HEK293 (cell line): ENCODE measurements at regions not wholly inside any gene's neighbourhood (a gene's known extent, or its start where the extent isn't known, plus 50 kb on each side); places are given as distances from the start of the nearest gene placed in this dataset.

Source experiments
- CTCF ChIA-PET: fragments of 350-600 bp; formaldehyde crosslinking; extraction: SDS; loops from one replicate; lab custom pipeline; 2021; ENCODE audit warnings: antibody characterized with exemption; lab: Yijun Ruan, JAX
- POLR2A ChIA-PET: fragments of 300-600 bp; formaldehyde crosslinking; extraction: SDS; loops from one replicate; lab custom pipeline; 2020; ENCODE audit warnings: antibody characterized with exemption, inconsistent platforms; lab: Yijun Ruan, JAX
- H3K27ac ChIP-seq: fragments of 200-500 bp; sonication (Bioruptor generic); 2 replicates; pipeline ENCODE4 v1.5.1; 2014; ENCODE audit warnings: low read depth, low read length, control low read depth, inconsistent platforms; ENCODE audit errors: extremely low read depth
- H3K36me3 ChIP-seq, 2 experiments: fragments of 200-500 bp in 1 of 2; sonication (Bioruptor generic) in 1 of 2; 1 replicate in 1 of 2; 2 replicates in 1 of 2; pipeline ENCODE4 v1.5.1; 2014 to 2017; ENCODE audit warnings: inconsistent platforms in 2 of 2, low read length in 2 of 2; ENCODE audit not compliant: control insufficient read depth in 2 of 2, insufficient read depth in 1 of 2
- H3K4me1 ChIP-seq: fragments of 200-500 bp; sonication (Bioruptor generic); 2 replicates; pipeline ENCODE4 v1.5.1; 2014; ENCODE audit warnings: mild to moderate bottlenecking, low read length, inconsistent platforms; ENCODE audit not compliant: control insufficient read depth, insufficient read depth
- H3K4me3 ChIP-seq: 2 replicates; pipeline ENCODE4 v1.5.1; 2011; ENCODE audit warnings: low read depth, mild to moderate bottlenecking, control low read depth, low read length, moderate library complexity
- H3K9me3 ChIP-seq: fragments of 200-500 bp; sonication (Bioruptor generic); 2 replicates; pipeline ENCODE4 v1.5.1; 2014; ENCODE audit warnings: low read depth, low read length, inconsistent platforms; ENCODE audit not compliant: control insufficient read depth, insufficient read depth
- GLI2 ChIP-seq: fragments of 450-650 bp; formaldehyde crosslinking; IDR thresholded peaks from 2 replicates; pipeline ENCODE4; 2017; ENCODE audit warnings: missing biosample characterization, missing genetic modification characterization, low read depth, borderline replicate concordance
- KLF10 ChIP-seq: fragments of 450-650 bp; IDR thresholded peaks from 2 replicates; pipeline ENCODE4 v1.5.1; 2018; ENCODE audit warnings: missing biosample characterization, mild to moderate bottlenecking, missing genetic modification characterization
- MYNN ChIP-seq: fragments of 450-650 bp; formaldehyde crosslinking; IDR thresholded peaks from 2 replicates; pipeline ENCODE4 v1.5.1; 2016; ENCODE audit warnings: missing biosample characterization, missing genetic modification characterization, borderline replicate concordance
- OSR2 ChIP-seq: fragments of 450-650 bp; formaldehyde crosslinking; IDR thresholded peaks from 2 replicates; pipeline ENCODE4 v1.5.1; 2016; ENCODE audit warnings: missing biosample characterization, missing genetic modification characterization
- PRDM1 ChIP-seq: fragments of 450-650 bp; formaldehyde crosslinking; IDR thresholded peaks from 2 replicates; pipeline ENCODE4; 2016; ENCODE audit warnings: missing biosample characterization, missing genetic modification characterization
- REPIN1 ChIP-seq: fragments of 450-650 bp; formaldehyde crosslinking; IDR thresholded peaks from 2 replicates; pipeline ENCODE4 v1.5.1; 2017; ENCODE audit warnings: missing biosample characterization, missing genetic modification characterization, low read depth
- WT1 ChIP-seq: fragments of 450-650 bp; formaldehyde crosslinking; IDR thresholded peaks from 2 replicates; pipeline ENCODE4 v1.5.1; 2016; ENCODE audit warnings: missing biosample characterization, missing genetic modification characterization
- ZBTB1 ChIP-seq: fragments of 450-650 bp; formaldehyde crosslinking; IDR thresholded peaks from 2 replicates; pipeline ENCODE4 v1.5.1; 2016; ENCODE audit warnings: missing biosample characterization, missing genetic modification characterization
- ZFP69B ChIP-seq: fragments of 450-650 bp; formaldehyde crosslinking; IDR thresholded peaks from 2 replicates; pipeline ENCODE4 v1.5.1; 2016; ENCODE audit warnings: missing biosample characterization, missing genetic modification characterization
- ZIC2 ChIP-seq: fragments of 450-650 bp; formaldehyde crosslinking; IDR thresholded peaks from 2 replicates; pipeline ENCODE4 v1.5.1; 2016; ENCODE audit warnings: missing biosample characterization, missing genetic modification characterization
- ZNF114 ChIP-seq: fragments of 450-650 bp; formaldehyde crosslinking; IDR thresholded peaks from 2 replicates; pipeline ENCODE4 v1.5.0; 2017; ENCODE audit warnings: missing biosample characterization, missing genetic modification characterization
- ZNF16 ChIP-seq: fragments of 450-650 bp; formaldehyde crosslinking; IDR thresholded peaks from 2 replicates; pipeline ENCODE4 v1.5.1; 2016; ENCODE audit warnings: low read depth, missing biosample characterization, missing genetic modification characterization
- ZNF174 ChIP-seq: fragments of 450-650 bp; formaldehyde crosslinking; IDR thresholded peaks from 2 replicates; pipeline ENCODE4 v1.5.0; 2017; ENCODE audit warnings: missing biosample characterization, mild to moderate bottlenecking, missing genetic modification characterization
- ZNF175 ChIP-seq: fragments of 450-650 bp; formaldehyde crosslinking; IDR thresholded peaks from 2 replicates; pipeline ENCODE4 v1.5.1; 2016; ENCODE audit warnings: missing biosample characterization, missing genetic modification characterization
- ZNF24 ChIP-seq: fragments of 450-650 bp; formaldehyde crosslinking; IDR thresholded peaks from 2 replicates; pipeline ENCODE4 v1.5.1; 2016; ENCODE audit warnings: missing biosample characterization, missing genetic modification characterization
- ZNF274 ChIP-seq, 2 experiments: fragments of 200-500 bp in 1 of 2; fragments of 450-650 bp in 1 of 2; sonication (Bioruptor generic) in 1 of 2; formaldehyde crosslinking in 1 of 2; IDR thresholded peaks; 2 replicates each; pipeline versions ENCODE4 v1.5.1 to v1.6.1; 2014 to 2016; ENCODE audit warnings: borderline replicate concordance in 1 of 2, inconsistent platforms in 1 of 2, low read length in 1 of 2, missing biosample characterization in 1 of 2, missing genetic modification characterization in 1 of 2
- ZNF302 ChIP-seq: fragments of 450-650 bp; formaldehyde crosslinking; IDR thresholded peaks from 2 replicates; pipeline ENCODE4 v1.5.1; 2016; ENCODE audit warnings: missing biosample characterization, missing genetic modification characterization, low read depth
- ZNF404 ChIP-seq: fragments of 450-650 bp; formaldehyde crosslinking; IDR thresholded peaks from 2 replicates; pipeline ENCODE4 v1.5.1; 2017; ENCODE audit warnings: missing biosample characterization, missing genetic modification characterization
- ZNF416 ChIP-seq: fragments of 450-650 bp; formaldehyde crosslinking; IDR thresholded peaks from 2 replicates; pipeline ENCODE4 v1.5.1; 2016; ENCODE audit warnings: missing biosample characterization, missing genetic modification characterization
- ZNF48 ChIP-seq: fragments of 450-650 bp; formaldehyde crosslinking; IDR thresholded peaks from 2 replicates; pipeline ENCODE4 v1.5.1; 2016; ENCODE audit warnings: missing biosample characterization, missing genetic modification characterization
- ZNF660 ChIP-seq: fragments of 450-650 bp; IDR thresholded peaks from 2 replicates; pipeline ENCODE4 v1.5.1; 2018; ENCODE audit warnings: missing biosample characterization, mild to moderate bottlenecking, missing genetic modification characterization
- ZNF707 ChIP-seq: fragments of 450-650 bp; formaldehyde crosslinking; IDR thresholded peaks from 2 replicates; pipeline ENCODE4 v1.5.1; 2016; ENCODE audit warnings: missing biosample characterization, missing genetic modification characterization
- ZNF776 ChIP-seq: fragments of 450-650 bp; formaldehyde crosslinking; IDR thresholded peaks from 2 replicates; pipeline ENCODE4 v1.5.0; 2017; ENCODE audit warnings: missing biosample characterization, missing genetic modification characterization, borderline replicate concordance
- ZNF843 ChIP-seq: fragments of 450-650 bp; formaldehyde crosslinking; IDR thresholded peaks from 2 replicates; pipeline ENCODE4 v1.5.1; 2016; ENCODE audit warnings: missing biosample characterization, missing genetic modification characterization
- ZSCAN30 ChIP-seq: fragments of 450-650 bp; IDR thresholded peaks from 2 replicates; pipeline ENCODE4 v1.5.1; 2018; ENCODE audit warnings: missing biosample characterization, mild to moderate bottlenecking, missing genetic modification characterization, moderate library complexity
- TF ChIP-seq, protein P1 (sequence below): fragments of 450-650 bp; formaldehyde crosslinking; IDR thresholded peaks from 2 replicates; pipeline ENCODE4 v1.5.1; 2016; ENCODE audit warnings: missing biosample characterization, missing genetic modification characterization
- TF ChIP-seq, protein P2 (sequence below): fragments of 450-650 bp; formaldehyde crosslinking; IDR thresholded peaks from 2 replicates; pipeline ENCODE4 v1.5.1; 2016; ENCODE audit warnings: missing biosample characterization, missing genetic modification characterization
- TF ChIP-seq, protein P3 (sequence below): fragments of 450-650 bp; formaldehyde crosslinking; IDR thresholded peaks from 2 replicates; pipeline ENCODE4 v1.5.1; 2016; ENCODE audit warnings: missing biosample characterization, missing genetic modification characterization

DNA sequence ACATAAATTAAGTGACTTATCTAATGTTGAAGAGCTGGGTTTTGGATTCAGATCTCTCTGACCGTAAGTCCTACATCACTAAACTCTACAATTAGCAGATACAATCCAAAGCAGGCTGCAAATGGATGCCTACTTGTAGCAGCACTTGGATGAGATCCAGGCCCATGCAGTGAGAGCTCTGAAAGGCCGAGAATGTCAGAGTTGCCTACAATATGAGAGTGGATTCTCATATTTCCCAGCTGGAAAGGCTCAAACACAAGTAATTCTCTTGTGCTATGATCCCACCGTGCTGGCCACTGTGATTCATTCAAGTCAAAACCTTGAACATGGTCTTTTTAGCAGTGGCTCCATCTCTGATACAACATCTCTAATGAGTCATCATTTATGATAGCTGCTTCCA lies 125.4 kb upstream of the CHRDL1 start (continued):
- TF ChIP-seq, protein P1, sequence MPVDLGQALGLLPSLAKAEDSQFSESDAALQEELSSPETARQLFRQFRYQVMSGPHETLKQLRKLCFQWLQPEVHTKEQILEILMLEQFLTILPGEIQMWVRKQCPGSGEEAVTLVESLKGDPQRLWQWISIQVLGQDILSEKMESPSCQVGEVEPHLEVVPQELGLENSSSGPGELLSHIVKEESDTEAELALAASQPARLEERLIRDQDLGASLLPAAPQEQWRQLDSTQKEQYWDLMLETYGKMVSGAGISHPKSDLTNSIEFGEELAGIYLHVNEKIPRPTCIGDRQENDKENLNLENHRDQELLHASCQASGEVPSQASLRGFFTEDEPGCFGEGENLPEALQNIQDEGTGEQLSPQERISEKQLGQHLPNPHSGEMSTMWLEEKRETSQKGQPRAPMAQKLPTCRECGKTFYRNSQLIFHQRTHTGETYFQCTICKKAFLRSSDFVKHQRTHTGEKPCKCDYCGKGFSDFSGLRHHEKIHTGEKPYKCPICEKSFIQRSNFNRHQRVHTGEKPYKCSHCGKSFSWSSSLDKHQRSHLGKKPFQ (tag by site-specific recombination): no peak

DNA sequence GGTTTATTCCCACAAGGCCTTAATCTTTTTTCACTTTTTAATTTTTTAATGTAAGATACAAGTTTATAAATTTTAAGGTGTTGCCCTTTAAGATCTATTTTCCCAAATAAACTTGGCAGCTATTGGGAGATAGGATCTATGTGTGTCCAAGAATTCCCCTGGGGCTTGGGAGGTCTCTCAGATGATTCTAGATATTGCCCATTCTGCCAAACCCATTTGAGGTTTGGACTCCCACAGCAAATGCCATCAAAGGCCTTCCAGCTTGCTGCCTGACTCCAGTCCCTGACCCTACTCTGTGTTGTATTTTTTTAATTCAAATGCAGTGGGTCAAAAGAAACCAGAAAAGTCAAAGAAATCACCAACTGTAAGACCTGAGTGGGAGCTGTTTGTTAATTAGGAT lies 120.0 kb upstream of the CHRDL1 start:
- ChIA-PET POLR2A (no interaction called here), CTCF (no interaction called here)
- H3K9me3 ChIP-seq: no peaks in the 10 kb centered on the region
- H3K4me1 ChIP-seq: no peaks in the 10 kb centered on the region
- no peak overlapping the region for H3K4me3 ChIP-seq
- no peaks in the 10 kb centered on the region for H3K36me3 ChIP-seq
- TF ChIP-seq ZNF707 (tag by site-specific recombination): no peak
- TF ChIP-seq, protein P2, sequence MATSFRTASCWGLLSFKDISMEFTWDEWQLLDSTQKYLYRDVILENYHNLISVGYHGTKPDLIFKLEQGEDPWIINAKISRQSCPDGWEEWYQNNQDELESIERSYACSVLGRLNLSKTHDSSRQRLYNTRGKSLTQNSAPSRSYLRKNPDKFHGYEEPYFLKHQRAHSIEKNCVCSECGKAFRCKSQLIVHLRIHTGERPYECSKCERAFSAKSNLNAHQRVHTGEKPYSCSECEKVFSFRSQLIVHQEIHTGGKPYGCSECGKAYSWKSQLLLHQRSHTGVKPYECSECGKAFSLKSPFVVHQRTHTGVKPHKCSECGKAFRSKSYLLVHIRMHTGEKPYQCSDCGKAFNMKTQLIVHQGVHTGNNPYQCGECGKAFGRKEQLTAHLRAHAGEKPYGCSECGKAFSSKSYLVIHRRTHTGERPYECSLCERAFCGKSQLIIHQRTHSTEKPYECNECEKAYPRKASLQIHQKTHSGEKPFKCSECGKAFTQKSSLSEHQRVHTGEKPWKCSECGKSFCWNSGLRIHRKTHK (tag by site-specific recombination): no peak
- TF ChIP-seq, protein P3, sequence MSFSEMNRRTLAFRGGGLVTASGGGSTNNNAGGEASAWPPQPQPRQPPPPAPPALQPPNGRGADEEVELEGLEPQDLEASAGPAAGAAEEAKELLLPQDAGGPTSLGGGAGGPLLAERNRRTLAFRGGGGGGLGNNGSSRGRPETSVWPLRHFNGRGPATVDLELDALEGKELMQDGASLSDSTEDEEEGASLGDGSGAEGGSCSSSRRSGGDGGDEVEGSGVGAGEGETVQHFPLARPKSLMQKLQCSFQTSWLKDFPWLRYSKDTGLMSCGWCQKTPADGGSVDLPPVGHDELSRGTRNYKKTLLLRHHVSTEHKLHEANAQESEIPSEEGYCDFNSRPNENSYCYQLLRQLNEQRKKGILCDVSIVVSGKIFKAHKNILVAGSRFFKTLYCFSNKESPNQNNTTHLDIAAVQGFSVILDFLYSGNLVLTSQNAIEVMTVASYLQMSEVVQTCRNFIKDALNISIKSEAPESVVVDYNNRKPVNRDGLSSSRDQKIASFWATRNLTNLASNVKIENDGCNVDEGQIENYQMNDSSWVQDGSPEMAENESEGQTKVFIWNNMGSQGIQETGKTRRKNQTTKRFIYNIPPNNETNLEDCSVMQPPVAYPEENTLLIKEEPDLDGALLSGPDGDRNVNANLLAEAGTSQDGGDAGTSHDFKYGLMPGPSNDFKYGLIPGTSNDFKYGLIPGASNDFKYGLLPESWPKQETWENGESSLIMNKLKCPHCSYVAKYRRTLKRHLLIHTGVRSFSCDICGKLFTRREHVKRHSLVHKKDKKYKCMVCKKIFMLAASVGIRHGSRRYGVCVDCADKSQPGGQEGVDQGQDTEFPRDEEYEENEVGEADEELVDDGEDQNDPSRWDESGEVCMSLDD (tag by site-specific recombination): no peak
- no peak for TF ChIP-seq ZSCAN30
- no peak for TF ChIP-seq ZNF175 (tag by site-specific recombination)
- no peak for TF ChIP-seq ZNF274 (IDR thresholded peaks at IDR 0.05; ENCODE audit: low read length)
- TF ChIP-seq ZNF274 (tag by site-specific recombination; IDR thresholded peaks at IDR 0.05; ENCODE audit: borderline replicate concordance): no peak
- no peak for TF ChIP-seq ZIC2
- TF ChIP-seq ZNF302 (tag by site-specific recombination): no peak
- TF ChIP-seq WT1: no peak
- TF ChIP-seq ZNF48: no peak
- no peak for TF ChIP-seq ZNF24 (tag by site-specific recombination)
- TF ChIP-seq ZNF404: no peak
- no peak for TF ChIP-seq MYNN (tag by site-specific recombination)
- H3K27ac ChIP-seq: no peak overlapping the region

DNA sequence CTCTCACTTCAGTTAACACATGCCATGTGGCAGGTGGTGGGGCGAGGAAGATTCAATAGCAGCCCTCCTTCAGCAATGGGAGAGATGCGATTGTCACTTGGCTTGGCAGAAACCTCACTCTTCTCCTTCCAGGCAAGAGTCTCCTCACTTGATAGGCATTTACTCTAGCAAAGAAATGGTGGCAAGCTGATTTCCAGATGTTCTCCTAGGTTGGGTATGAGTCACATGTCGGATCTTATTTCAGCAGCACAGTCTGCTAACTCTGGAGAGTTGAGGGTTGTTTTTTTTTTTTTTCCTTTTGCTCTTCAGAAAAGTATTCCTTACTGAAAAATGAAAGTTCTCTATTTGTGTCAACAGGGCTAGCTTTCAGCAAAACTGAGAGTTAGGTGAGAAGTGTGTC lies 119.5 kb upstream of the CHRDL1 start:
- Histone ChIP-seq H3K4me1 (no peaks in the 10 kb centered on the region), H3K36me3 (no peaks in the 10 kb centered on the region), H3K4me3 (no peak overlapping the region), H3K9me3 (no peaks in the 10 kb centered on the region), H3K27ac (no peak overlapping the region)
- no peak for TF ChIP-seq PRDM1 (tag by site-specific recombination)
- no peak for TF ChIP-seq ZNF776 (tag by site-specific recombination)
- no peak for TF ChIP-seq ZNF174
- TF ChIP-seq GLI2 (tag by site-specific recombination): no peak
- TF ChIP-seq ZNF416 (tag by site-specific recombination): no peak
- TF ChIP-seq ZSCAN30: no peak
- TF ChIP-seq REPIN1: no peak
- TF ChIP-seq OSR2: no peak
- TF ChIP-seq ZNF114 (tag by site-specific recombination): no peak
- no peak for TF ChIP-seq ZNF16
- no peak for TF ChIP-seq ZNF843 (tag by site-specific recombination)
- TF ChIP-seq ZBTB1 (tag by site-specific recombination): no peak
- TF ChIP-seq ZNF660 (tag by site-specific recombination): no peak
- no peak for TF ChIP-seq KLF10 (tag by site-specific recombination)
- TF ChIP-seq ZNF404: no peak
- TF ChIP-seq ZFP69B (tag by site-specific recombination): no peak
- TF ChIP-seq, protein P2 (tag by site-specific recombination): no peak
- ChIA-PET CTCF (no interaction called here), POLR2A (no interaction called here)
